AG04449 (cell line): ENCODE measurements at regions not wholly inside any gene's neighbourhood (a gene's known extent, or its start where the extent isn't known, plus 50 kb on each side); places are given as distances from the start of the nearest gene placed in this dataset.

Experiments used
- CTCF ChIA-PET: fragments of 350-600 bp; formaldehyde crosslinking; extraction: SDS; loops from one replicate; lab custom pipeline; 2021; ENCODE audit warnings: antibody characterized with exemption; lab: Yijun Ruan, JAX
- POLR2A ChIA-PET: fragments of 400-600, 350-600 bp; formaldehyde crosslinking; extraction: SDS; loops from one replicate; lab custom pipeline; 2020; ENCODE audit warnings: antibody characterized with exemption, inconsistent platforms; lab: Yijun Ruan, JAX
- DNase-seq: peaks from one replicate; pipeline ENCODE4 v3.0.0-alpha.2; 2010; ENCODE audit warnings: low read depth, low spot score
- H3K4me3 ChIP-seq: 2 replicates; pipeline ENCODE4 v1.5.1; 2011; ENCODE audit warnings: low read depth, mild to moderate bottlenecking, control low read depth, low read length
- TF ChIP-seq, protein P1 (sequence below): IDR thresholded peaks from one replicate; pipeline ENCODE4 v1.5.1; 2011; ENCODE audit warnings: mild to moderate bottlenecking, moderate library complexity, low read length, control low read depth, inconsistent platforms; ENCODE audit not compliant: insufficient read depth; ENCODE audit errors: missing control alignments

- DNase-seq, result no peak
- H3K4me3 ChIP-seq, result no peak overlapping the region
- ChIA-PET POLR2A (no interaction called here), CTCF (no interaction called here)
- TF ChIP-seq, protein P1, sequence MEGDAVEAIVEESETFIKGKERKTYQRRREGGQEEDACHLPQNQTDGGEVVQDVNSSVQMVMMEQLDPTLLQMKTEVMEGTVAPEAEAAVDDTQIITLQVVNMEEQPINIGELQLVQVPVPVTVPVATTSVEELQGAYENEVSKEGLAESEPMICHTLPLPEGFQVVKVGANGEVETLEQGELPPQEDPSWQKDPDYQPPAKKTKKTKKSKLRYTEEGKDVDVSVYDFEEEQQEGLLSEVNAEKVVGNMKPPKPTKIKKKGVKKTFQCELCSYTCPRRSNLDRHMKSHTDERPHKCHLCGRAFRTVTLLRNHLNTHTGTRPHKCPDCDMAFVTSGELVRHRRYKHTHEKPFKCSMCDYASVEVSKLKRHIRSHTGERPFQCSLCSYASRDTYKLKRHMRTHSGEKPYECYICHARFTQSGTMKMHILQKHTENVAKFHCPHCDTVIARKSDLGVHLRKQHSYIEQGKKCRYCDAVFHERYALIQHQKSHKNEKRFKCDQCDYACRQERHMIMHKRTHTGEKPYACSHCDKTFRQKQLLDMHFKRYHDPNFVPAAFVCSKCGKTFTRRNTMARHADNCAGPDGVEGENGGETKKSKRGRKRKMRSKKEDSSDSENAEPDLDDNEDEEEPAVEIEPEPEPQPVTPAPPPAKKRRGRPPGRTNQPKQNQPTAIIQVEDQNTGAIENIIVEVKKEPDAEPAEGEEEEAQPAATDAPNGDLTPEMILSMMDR, result no peak
Measured at GRCh38 chr13:50195045-50195444, 179.8 kb downstream of the KCNRG start.

- CTCF ChIA-PET, result interaction anchor here (0.9 kb wide), 1 partner anchor 13 kb away, joined by 3 read pairs; no protein-coding TSS in a partner anchor
- DNase-seq, result no peak
- H3K4me3 ChIP-seq, result no peak overlapping the region
- TF ChIP-seq, protein P1, result no peak
- POLR2A ChIA-PET, result no interaction called here
Measured at GRCh38 chr13:50196118-50196517, 180.9 kb downstream of the KCNRG start.

- no peak overlapping the region for H3K4me3 ChIP-seq
- DNase-seq, result no peak
- TF ChIP-seq, protein P1, result no peak
- POLR2A ChIA-PET, result no interaction called here
- CTCF ChIA-PET, result no interaction called here
Measured at GRCh38 chr13:50197705-50198104, 182.5 kb downstream of the KCNRG start.

DNA sequence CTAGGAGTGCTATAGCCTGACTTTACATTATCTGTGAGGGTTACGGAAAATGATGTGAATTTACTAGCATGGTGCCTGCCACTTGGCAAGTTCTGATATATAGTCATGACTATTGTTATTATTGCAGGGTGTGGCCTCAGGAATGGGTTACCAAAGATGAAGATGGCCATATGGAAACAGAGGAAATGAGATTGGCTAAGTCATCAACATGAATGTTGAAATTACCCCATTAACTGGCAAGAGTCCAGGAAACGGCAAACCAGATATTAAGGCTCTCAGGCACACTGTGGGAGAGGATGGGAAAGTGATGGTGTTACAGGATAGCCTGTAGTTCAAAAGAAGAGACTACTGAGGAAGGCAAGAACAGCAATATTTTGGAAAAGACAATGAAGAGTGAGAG is 183.3 kb downstream of the KCNRG start:
- POLR2A ChIA-PET, result no interaction called here
- CTCF ChIA-PET, result no interaction called here
- TF ChIP-seq, protein P1, result no peak
- DNase-seq, result no peak
- H3K4me3 ChIP-seq, result no peak overlapping the region

DNA sequence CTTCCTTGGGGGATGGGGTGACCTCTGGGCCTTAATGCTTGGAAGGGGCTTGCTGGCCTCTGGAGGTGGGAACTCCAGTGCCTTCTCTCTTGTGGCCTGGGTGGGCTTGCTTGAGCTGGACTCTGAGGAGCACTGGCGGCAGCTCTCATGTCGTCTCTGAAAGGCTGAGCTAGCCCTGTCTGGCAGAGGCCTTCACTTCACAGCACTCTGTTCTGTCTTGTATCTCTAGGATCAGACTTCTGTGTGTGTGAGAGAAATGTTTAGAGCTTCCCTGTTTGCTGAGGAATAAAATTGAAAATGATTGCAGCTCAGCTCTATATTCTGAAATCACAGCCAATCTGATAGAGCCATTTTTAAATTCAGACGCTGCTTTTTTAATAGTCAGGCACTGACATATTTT is 185.3 kb downstream of the KCNRG start:
- H3K4me3 ChIP-seq, result no peak overlapping the region
- ChIA-PET CTCF (interaction anchor here (1.0 to 1.7 kb wide), 2 partner anchors 12 to 711 kb away, joined by 3 to 4 read pairs; no protein-coding TSS in a partner anchor), POLR2A (interaction anchor here (0.7 kb wide), 1 partner anchor 265 kb away, joined by 3 read pairs; no protein-coding TSS in a partner anchor)
- no peak for DNase-seq
- TF ChIP-seq, protein P1, result no peak

GRCh38 chr13:50200988-50201387 is 185.7 kb downstream of the KCNRG start:
- CTCF ChIA-PET, result interaction anchor here (1.0 to 1.7 kb wide), 2 partner anchors 12 to 711 kb away, joined by 3 to 4 read pairs; no protein-coding TSS in a partner anchor

More at GRCh38 chr13:50200988-50201387, 185.7 kb downstream of the KCNRG start:
- DNase-seq, result no peak
- POLR2A ChIA-PET, result interaction anchor here (0.7 kb wide), 1 partner anchor 264 kb away, joined by 3 read pairs; no protein-coding TSS in a partner anchor
- TF ChIP-seq, protein P1, result no peak
- no peak overlapping the region for H3K4me3 ChIP-seq
